K562 (cell line): ENCODE measurements at regions not wholly inside any gene's neighbourhood (a gene's known extent, or its start where the extent isn't known, plus 50 kb on each side); places are given as distances from the start of the nearest gene placed in this dataset.

Experiments
- ARNT ChIP-seq, 2 experiments: fragments of 450-650 bp; IDR thresholded peaks; 2 replicates each; pipeline ENCODE4 v1.6.1; 2016; ENCODE audit warnings: mild to moderate bottlenecking in 1 of 2
- BHLHE40 ChIP-seq: IDR thresholded peaks from 2 replicates; pipeline ENCODE4 v1.6.1; 2011; ENCODE audit warnings: low read length, improper control_type of control experiment
- BMI1 ChIP-seq: fragments of 150-350 bp; IDR thresholded peaks from 2 replicates; pipeline ENCODE4 v1.6.1; 2014; ENCODE audit warnings: low read length
- CEBPG ChIP-seq, 3 experiments: fragments of 200-800 bp in 1 of 3; sonication (Bioruptor generic) in 1 of 3; sonication (generic) in 1 of 3; formaldehyde crosslinking in 1 of 3; IDR thresholded peaks in 2 of 3; conservative IDR thresholded peaks in 1 of 3; 2 replicates each; pipeline versions ENCODE4 v1.6.1 to v1.8.0; 2016 to 2022; ENCODE audit warnings: missing compliant biosample characterization in 2 of 3, missing genetic modification characterization in 2 of 3, mild to moderate bottlenecking in 1 of 3, missing genetic modification reagents in 1 of 3
- CREB3L1 ChIP-seq: fragments of 450-650 bp; IDR thresholded peaks from 2 replicates; pipeline ENCODE4 v1.6.1; 2014; ENCODE audit warnings: low read depth, mild to moderate bottlenecking, moderate library complexity, borderline replicate concordance
- ELF1 ChIP-seq: fragments of 200-800 bp; sonication (Bioruptor generic); IDR thresholded peaks from 2 replicates; pipeline ENCODE4 v1.6.1; 2016; ENCODE audit warnings: missing genetic modification characterization, missing compliant biosample characterization
- FOXP1 ChIP-seq: sonication (generic); formaldehyde crosslinking; IDR thresholded peaks from 2 replicates; pipeline ENCODE4 v1.8.0; 2022; ENCODE audit warnings: mild to moderate bottlenecking, missing genetic modification reagents
- HDAC2 ChIP-seq: fragments of 450-650 bp; IDR thresholded peaks from 2 replicates; pipeline ENCODE4 v1.6.1; 2016; ENCODE audit warnings: mild to moderate bottlenecking
- HNRNPK ChIP-seq: fragments of 200-400 bp; formaldehyde crosslinking; IDR thresholded peaks from one replicate; pipeline ENCODE4 v1.6.1; 2018; ENCODE audit warnings: mild to moderate bottlenecking, low read depth, low read length; ENCODE audit not compliant: poor library complexity, severe bottlenecking
- HNRNPL ChIP-seq: fragments of 200-400 bp; formaldehyde crosslinking; IDR thresholded peaks from 2 replicates; pipeline ENCODE4 v1.6.1; 2017; ENCODE audit warnings: low read depth, mild to moderate bottlenecking, low read length
- LARP7 ChIP-seq: fragments of 450-650 bp; IDR thresholded peaks from 2 replicates; pipeline ENCODE4 v1.6.1; 2016
- LCOR ChIP-seq: sonication (generic); formaldehyde crosslinking; IDR thresholded peaks from 2 replicates; pipeline ENCODE4 v1.8.0; 2022; ENCODE audit warnings: mild to moderate bottlenecking, missing genetic modification reagents
- NFIC ChIP-seq: fragments of 450-650 bp; IDR thresholded peaks from 2 replicates; pipeline ENCODE4 v1.6.1; 2017; ENCODE audit warnings: mild to moderate bottlenecking, inconsistent platforms
- POLR2B ChIP-seq: fragments of 450-650 bp; IDR thresholded peaks from 2 replicates; pipeline ENCODE4 v1.6.1; 2018; ENCODE audit warnings: low read depth; ENCODE audit not compliant: partially characterized antibody
- RBM34 ChIP-seq: fragments of 200-400 bp; formaldehyde crosslinking; IDR thresholded peaks from 2 replicates; pipeline ENCODE4 v1.6.1; 2018; ENCODE audit warnings: low read length, borderline replicate concordance; ENCODE audit not compliant: insufficient read depth
- RNF2 ChIP-seq: sonication (generic); IDR thresholded peaks from 2 replicates; pipeline ENCODE4 v1.6.1; 2016
- SMAD3 ChIP-seq: fragments of 450-650 bp; formaldehyde crosslinking; conservative IDR thresholded peaks from 2 replicates; pipeline ENCODE4 v1.4.0; 2020; ENCODE audit warnings: mild to moderate bottlenecking
- STAT5A ChIP-seq: IDR thresholded peaks from 2 replicates; pipeline ENCODE4 v1.6.1; 2012; ENCODE audit warnings: low read length, inconsistent platforms, borderline replicate concordance
- TRIM24 ChIP-seq, 2 experiments: fragments of 450-650 bp; IDR thresholded peaks; 2 replicates each; pipeline ENCODE4 v1.6.1; 2016
- ZBTB9 ChIP-seq: fragments of 450-650 bp; formaldehyde crosslinking; IDR thresholded peaks from 2 replicates; pipeline ENCODE4 v1.4.0; 2020; ENCODE audit warnings: mild to moderate bottlenecking, moderate library complexity
- ZC3H8 ChIP-seq: fragments of 450-650 bp; IDR thresholded peaks from 2 replicates; pipeline ENCODE4 v1.6.1; 2017
- ZEB2 ChIP-seq: fragments of 450-650 bp; IDR thresholded peaks from 2 replicates; pipeline ENCODE4 v1.6.1; 2016
- ZFPM2 ChIP-seq: fragments of 250-450 bp; sonication (Bioruptor Pico); IDR thresholded peaks from 2 replicates; pipeline ENCODE4 v1.5.1; 2022; ENCODE audit warnings: mild to moderate bottlenecking
- ZFX ChIP-seq: sonication (generic); formaldehyde crosslinking; IDR thresholded peaks from 2 replicates; pipeline ENCODE4 v1.8.0; 2022; ENCODE audit warnings: mild to moderate bottlenecking, missing genetic modification reagents, moderate library complexity
- ZNF696 ChIP-seq: fragments of 250-450 bp; sonication (Bioruptor Pico); conservative IDR thresholded peaks from 2 replicates; pipeline ENCODE4 v1.4.0; 2020; ENCODE audit warnings: mild to moderate bottlenecking, moderate library complexity
- TF ChIP-seq, protein P1 (sequence below): fragments of 450-650 bp; formaldehyde crosslinking; IDR thresholded peaks from 2 replicates; pipeline ENCODE4 v1.4.0; 2020; ENCODE audit warnings: mild to moderate bottlenecking, moderate library complexity
- TF ChIP-seq, protein P2 (sequence below): fragments of 250-450 bp; sonication (Bioruptor Pico); IDR thresholded peaks from 2 replicates; pipeline ENCODE4 v1.5.0; 2020; ENCODE audit warnings: mild to moderate bottlenecking, borderline replicate concordance

GRCh38 chr7:131011976-131012375 is 278.0 kb upstream of the KLF14 start (continued):
- TF ChIP-seq CREB3L1 = no peak
- TF ChIP-seq ZEB2 = no peak
- no peak for TF ChIP-seq CEBPG (CRISPR knock-in tag; IDR thresholded peaks at IDR 0.05)
- TF ChIP-seq CEBPG (tag; conservative IDR thresholded peaks at IDR 0.05 in 1 of 2, IDR thresholded peaks at IDR 0.05 in 1 of 2) = peak; percentile 82 to 88
- TF ChIP-seq LCOR (CRISPR knock-in tag) = no peak
- TF ChIP-seq SMAD3 = 0 out of 2 replicates have a peak, but pooled peaks have one; percentile 4
- no peak for TF ChIP-seq RBM34
- TF ChIP-seq, protein P1, sequence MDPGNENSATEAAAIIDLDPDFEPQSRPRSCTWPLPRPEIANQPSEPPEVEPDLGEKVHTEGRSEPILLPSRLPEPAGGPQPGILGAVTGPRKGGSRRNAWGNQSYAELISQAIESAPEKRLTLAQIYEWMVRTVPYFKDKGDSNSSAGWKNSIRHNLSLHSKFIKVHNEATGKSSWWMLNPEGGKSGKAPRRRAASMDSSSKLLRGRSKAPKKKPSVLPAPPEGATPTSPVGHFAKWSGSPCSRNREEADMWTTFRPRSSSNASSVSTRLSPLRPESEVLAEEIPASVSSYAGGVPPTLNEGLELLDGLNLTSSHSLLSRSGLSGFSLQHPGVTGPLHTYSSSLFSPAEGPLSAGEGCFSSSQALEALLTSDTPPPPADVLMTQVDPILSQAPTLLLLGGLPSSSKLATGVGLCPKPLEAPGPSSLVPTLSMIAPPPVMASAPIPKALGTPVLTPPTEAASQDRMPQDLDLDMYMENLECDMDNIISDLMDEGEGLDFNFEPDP (CRISPR knock-in tag) = no peak
- peak; percentile 86 for TF ChIP-seq NFIC
- TF ChIP-seq TRIM24 (IDR thresholded peaks at IDR 0.05) = peak in 1 of 2 experiments; percentile 27; a peak in 1 of 4 replicates
- no peak for TF ChIP-seq ZFPM2
- no peak for TF ChIP-seq LARP7
- no peak for TF ChIP-seq ELF1 (tag)
- TF ChIP-seq ZNF696 (CRISPR knock-in tag) = no peak
- TF ChIP-seq ZBTB9 (CRISPR knock-in tag) = no peak
- no peak for TF ChIP-seq POLR2B
- no peak for TF ChIP-seq HNRNPL
- no peak for TF ChIP-seq HNRNPK
- TF ChIP-seq STAT5A = peak; percentile 36; the same call in 1 of the 2 replicates
- no peak for TF ChIP-seq ARNT (IDR thresholded peaks at IDR 0.05)
- no peak for TF ChIP-seq HDAC2
- TF ChIP-seq RNF2 = no peak
- TF ChIP-seq, protein P2, sequence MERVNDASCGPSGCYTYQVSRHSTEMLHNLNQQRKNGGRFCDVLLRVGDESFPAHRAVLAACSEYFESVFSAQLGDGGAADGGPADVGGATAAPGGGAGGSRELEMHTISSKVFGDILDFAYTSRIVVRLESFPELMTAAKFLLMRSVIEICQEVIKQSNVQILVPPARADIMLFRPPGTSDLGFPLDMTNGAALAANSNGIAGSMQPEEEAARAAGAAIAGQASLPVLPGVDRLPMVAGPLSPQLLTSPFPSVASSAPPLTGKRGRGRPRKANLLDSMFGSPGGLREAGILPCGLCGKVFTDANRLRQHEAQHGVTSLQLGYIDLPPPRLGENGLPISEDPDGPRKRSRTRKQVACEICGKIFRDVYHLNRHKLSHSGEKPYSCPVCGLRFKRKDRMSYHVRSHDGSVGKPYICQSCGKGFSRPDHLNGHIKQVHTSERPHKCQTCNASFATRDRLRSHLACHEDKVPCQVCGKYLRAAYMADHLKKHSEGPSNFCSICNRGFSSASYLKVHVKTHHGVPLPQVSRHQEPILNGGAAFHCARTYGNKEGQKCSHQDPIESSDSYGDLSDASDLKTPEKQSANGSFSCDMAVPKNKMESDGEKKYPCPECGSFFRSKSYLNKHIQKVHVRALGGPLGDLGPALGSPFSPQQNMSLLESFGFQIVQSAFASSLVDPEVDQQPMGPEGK (CRISPR knock-in tag) = no peak
- TF ChIP-seq BHLHE40 = peak; percentile 69
- no peak for TF ChIP-seq FOXP1 (CRISPR knock-in tag)
- TF ChIP-seq BMI1 = no peak
- no peak for TF ChIP-seq ZC3H8
- no peak for TF ChIP-seq ZFX (CRISPR knock-in tag)
